ENCODE measurements at regions not wholly inside any gene's neighbourhood (a gene's known extent, or its start where the extent isn't known, plus 50 kb on each side); places are given as distances from the start of the nearest gene placed in this dataset.
"Not testable (repeated sequence)": the region's sequence is repeated elsewhere in the genome, so short reads cannot be mapped to it uniquely, and the experiment has no call there.

DNA sequence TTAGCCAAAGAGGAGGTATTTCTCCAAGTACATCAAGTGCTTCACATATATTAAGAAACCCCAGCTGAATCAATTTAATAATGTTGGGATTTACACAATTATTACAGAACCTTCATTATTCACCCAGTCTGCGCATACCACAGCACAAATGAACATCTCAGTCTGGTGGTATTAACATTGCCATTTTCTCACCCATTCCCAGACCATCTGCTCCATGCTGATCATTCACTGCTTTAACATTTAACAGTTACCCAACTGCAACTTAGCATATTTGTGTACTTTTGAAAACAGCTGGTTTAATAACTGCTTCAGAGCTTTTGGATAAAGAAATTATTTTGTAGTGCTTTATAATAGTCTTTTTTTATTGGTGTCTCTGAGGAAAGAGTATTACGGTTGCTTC is 1072.1 kb downstream of the NXPH1 start:
- H4K5ac ChIP-seq (ENCODE audit: low read length) = no peak overlapping the region
- no peaks in the 10 kb centered on the region for H3K36me3 ChIP-seq (ENCODE audit: control insufficient read depth, insufficient read depth, low read length)
- no CpG with 5 or more reads among the region's 2 CpGs for WGBS (ENCODE audit: extremely low coverage, insufficient coverage, low lambda C conversion rate)
- H3K9ac ChIP-seq (ENCODE audit: low read length) = no peak overlapping the region
- H3K79me1 ChIP-seq (ENCODE audit: low read length) = no peaks in the 10 kb centered on the region
- no peak overlapping the region for H3K4ac ChIP-seq (ENCODE audit: low read depth, low read length)
- H3K4me2 ChIP-seq (ENCODE audit: low read length) = no peak overlapping the region
- no peak overlapping the region for H2AK5ac ChIP-seq (ENCODE audit: low read length)
- H3K27me3 ChIP-seq (ENCODE audit: insufficient read depth, low read length, poor library complexity) = no peaks in the 10 kb centered on the region
- no peak overlapping the region for H2BK15ac ChIP-seq (replicated peaks; ENCODE audit: low read depth)
- H3K79me2 ChIP-seq (ENCODE audit: control insufficient read depth, insufficient read depth, low read length) = no peaks in the 10 kb centered on the region
- H3K27ac ChIP-seq (ENCODE audit: low read depth, low read length) = no peak overlapping the region
- no peak overlapping the region for H2BK5ac ChIP-seq (ENCODE audit: low read length)
- H3K23ac ChIP-seq (ENCODE audit: low read length) = no peak overlapping the region
- no peak for DNase-seq
- H2BK120ac ChIP-seq (ENCODE audit: low read depth, low read length) = no peak overlapping the region
- H3K4me1 ChIP-seq (ENCODE audit: control insufficient read depth, low read depth, low read length) = no peaks in the 10 kb centered on the region
- no peak overlapping the region for H3K56ac ChIP-seq (ENCODE audit: low read length)
- no peak overlapping the region for H3K4me3 ChIP-seq (ENCODE audit: low read length)
- no peak overlapping the region for H3K18ac ChIP-seq (ENCODE audit: low read length)
- H4K8ac ChIP-seq (ENCODE audit: low read depth, low read length) = no peak overlapping the region

DNA sequence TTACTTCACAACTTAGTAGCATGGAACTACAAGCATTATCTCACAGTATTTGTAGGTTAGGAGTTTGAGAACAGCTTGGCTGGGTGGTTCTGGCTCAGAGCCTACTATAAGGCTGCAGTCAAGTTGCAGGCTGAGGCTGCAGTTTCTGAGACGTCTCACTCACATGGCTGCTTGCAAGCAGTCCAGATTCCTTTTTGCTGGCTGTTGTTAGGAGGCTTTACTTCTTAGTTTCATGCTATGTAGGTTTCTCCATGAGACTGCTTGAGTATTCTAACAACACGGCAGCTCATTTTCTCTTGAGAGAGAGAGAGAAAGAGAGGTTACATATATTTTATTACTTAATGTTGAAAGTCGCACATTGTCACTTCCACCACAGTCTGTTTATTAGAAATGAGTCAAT is 1073.9 kb downstream of the NXPH1 start:
- no peaks in the 10 kb centered on the region for H3K79me2 ChIP-seq (ENCODE audit: control insufficient read depth, insufficient read depth, low read length)
- H3K27me3 ChIP-seq (ENCODE audit: insufficient read depth, low read length, poor library complexity) = no peaks in the 10 kb centered on the region
- no peak overlapping the region for H3K23ac ChIP-seq (ENCODE audit: low read length)
- no peaks in the 10 kb centered on the region for H3K79me1 ChIP-seq (ENCODE audit: low read length)
- no CpG with 5 or more reads among the region's 3 CpGs for WGBS (ENCODE audit: extremely low coverage, insufficient coverage, low lambda C conversion rate)
- H3K9ac ChIP-seq (ENCODE audit: low read length) = no peak overlapping the region
- H2BK5ac ChIP-seq (ENCODE audit: low read length) = no peak overlapping the region
- H3K56ac ChIP-seq (ENCODE audit: low read length) = no peak overlapping the region
- no peak overlapping the region for H4K8ac ChIP-seq (ENCODE audit: low read depth, low read length)
- H4K5ac ChIP-seq (ENCODE audit: low read length) = no peak overlapping the region
- H3K27ac ChIP-seq (ENCODE audit: low read depth, low read length) = no peak overlapping the region
- no peak overlapping the region for H2BK120ac ChIP-seq (ENCODE audit: low read depth, low read length)
- no peak overlapping the region for H3K4me2 ChIP-seq (ENCODE audit: low read length)
- H2AK5ac ChIP-seq (ENCODE audit: low read length) = no peak overlapping the region
- no peaks in the 10 kb centered on the region for H3K36me3 ChIP-seq (ENCODE audit: control insufficient read depth, insufficient read depth, low read length)
- H3K4ac ChIP-seq (ENCODE audit: low read depth, low read length) = no peak overlapping the region
- no peak overlapping the region for H3K18ac ChIP-seq (ENCODE audit: low read length)
- H3K4me3 ChIP-seq (ENCODE audit: low read length) = no peak overlapping the region
- H2BK15ac ChIP-seq (replicated peaks; ENCODE audit: low read depth) = no peak overlapping the region
- peak; percentile 11 for DNase-seq
- H3K4me1 ChIP-seq (ENCODE audit: control insufficient read depth, low read depth, low read length) = no peaks in the 10 kb centered on the region

DNA sequence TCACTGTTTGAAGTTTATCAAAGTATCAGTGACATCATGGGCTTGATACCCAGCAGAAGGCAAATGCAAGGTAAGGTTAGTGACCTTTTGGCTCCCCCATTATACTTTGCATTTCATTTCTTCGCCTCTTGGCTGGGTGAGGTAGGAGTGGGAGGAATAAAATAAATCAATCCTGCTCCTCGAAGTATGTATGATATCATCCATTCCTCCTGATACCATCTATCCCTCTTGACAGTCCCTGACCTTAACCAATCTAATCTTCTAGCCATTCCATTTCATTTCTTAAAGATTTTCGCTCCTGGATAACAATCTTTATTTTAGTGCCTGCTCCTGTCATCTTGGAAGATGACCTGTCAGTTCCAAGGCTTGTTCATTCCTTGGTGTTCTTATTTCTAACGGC is 1083.3 kb downstream of the NXPH1 start:
- no CpG with 5 or more reads among the region's 4 CpGs for WGBS (ENCODE audit: extremely low coverage, insufficient coverage, low lambda C conversion rate)

DNA sequence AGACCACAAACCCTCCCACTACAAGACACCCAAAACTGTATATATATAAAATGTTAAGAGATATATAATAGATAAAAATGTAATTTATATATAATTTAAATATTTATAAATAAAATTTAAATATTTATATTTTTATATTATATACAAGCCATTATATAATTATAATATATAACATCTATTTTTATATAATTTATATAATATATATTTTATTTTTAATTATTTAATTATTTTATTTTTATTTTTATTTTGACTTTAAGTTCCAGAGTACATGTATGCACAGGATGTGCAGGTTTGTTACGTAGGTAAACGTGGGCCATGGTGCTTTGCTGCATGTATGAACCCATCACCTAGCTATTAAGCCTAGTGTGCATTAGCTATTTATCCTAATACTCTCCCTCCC is 1090.2 kb downstream of the NXPH1 start:
- no peaks in the 10 kb centered on the region for H3K79me2 ChIP-seq (ENCODE audit: control insufficient read depth, insufficient read depth, low read length)
- H2BK15ac ChIP-seq (replicated peaks; ENCODE audit: low read depth) = no peak overlapping the region
- H4K5ac ChIP-seq (ENCODE audit: low read length) = no peak overlapping the region
- no peak overlapping the region for H3K18ac ChIP-seq (ENCODE audit: low read length)
- DNase-seq = no peak
- no peak overlapping the region for H2AK5ac ChIP-seq (ENCODE audit: low read length)
- no peak overlapping the region for H3K27ac ChIP-seq (ENCODE audit: low read depth, low read length)
- no peak overlapping the region for H2BK120ac ChIP-seq (ENCODE audit: low read depth, low read length)
- H2BK5ac ChIP-seq (ENCODE audit: low read length) = no peak overlapping the region
- H3K9ac ChIP-seq (ENCODE audit: low read length) = no peak overlapping the region
- H3K36me3 ChIP-seq (ENCODE audit: control insufficient read depth, insufficient read depth, low read length) = no peaks in the 10 kb centered on the region
- no peak overlapping the region for H3K4me3 ChIP-seq (ENCODE audit: low read length)
- no peak overlapping the region for H3K56ac ChIP-seq (ENCODE audit: low read length)
- H3K4me1 ChIP-seq (ENCODE audit: control insufficient read depth, low read depth, low read length) = no peaks in the 10 kb centered on the region
- H3K23ac ChIP-seq (ENCODE audit: low read length) = no peak overlapping the region
- no peak overlapping the region for H4K8ac ChIP-seq (ENCODE audit: low read depth, low read length)
- no CpG with 5 or more reads among the region's 2 CpGs for WGBS (ENCODE audit: extremely low coverage, insufficient coverage, low lambda C conversion rate)
- H3K4me2 ChIP-seq (ENCODE audit: low read length) = no peak overlapping the region
- H3K4ac ChIP-seq (ENCODE audit: low read depth, low read length) = no peak overlapping the region
- no peaks in the 10 kb centered on the region for H3K27me3 ChIP-seq (ENCODE audit: insufficient read depth, low read length, poor library complexity)
- no peaks in the 10 kb centered on the region for H3K79me1 ChIP-seq (ENCODE audit: low read length)

More for the DNA sequence above, 1083.3 kb downstream of the NXPH1 start:
- H3K9ac ChIP-seq (ENCODE audit: low read length) = no peak overlapping the region
- H3K27ac ChIP-seq (ENCODE audit: low read depth, low read length) = no peak overlapping the region
- no peak for DNase-seq
- H3K56ac ChIP-seq (ENCODE audit: low read length) = no peak overlapping the region
- no peaks in the 10 kb centered on the region for H3K4me1 ChIP-seq (ENCODE audit: control insufficient read depth, low read depth, low read length)
- H3K79me2 ChIP-seq (ENCODE audit: control insufficient read depth, insufficient read depth, low read length) = no peaks in the 10 kb centered on the region
- no peak overlapping the region for H3K18ac ChIP-seq (ENCODE audit: low read length)
- H3K4ac ChIP-seq (ENCODE audit: low read depth, low read length) = no peak overlapping the region
- H2BK15ac ChIP-seq (replicated peaks; ENCODE audit: low read depth) = no peak overlapping the region
- no peaks in the 10 kb centered on the region for H3K36me3 ChIP-seq (ENCODE audit: control insufficient read depth, insufficient read depth, low read length)
- no peak overlapping the region for H3K4me3 ChIP-seq (ENCODE audit: low read length)
- H3K4me2 ChIP-seq (ENCODE audit: low read length) = no peak overlapping the region
- H4K8ac ChIP-seq (ENCODE audit: low read depth, low read length) = no peak overlapping the region
- no peak overlapping the region for H2AK5ac ChIP-seq (ENCODE audit: low read length)
- no peak overlapping the region for H2BK120ac ChIP-seq (ENCODE audit: low read depth, low read length)
- H4K5ac ChIP-seq (ENCODE audit: low read length) = no peak overlapping the region
- no peak overlapping the region for H2BK5ac ChIP-seq (ENCODE audit: low read length)
- no peaks in the 10 kb centered on the region for H3K27me3 ChIP-seq (ENCODE audit: insufficient read depth, low read length, poor library complexity)
- no peaks in the 10 kb centered on the region for H3K79me1 ChIP-seq (ENCODE audit: low read length)
- no peak overlapping the region for H3K23ac ChIP-seq (ENCODE audit: low read length)

DNA sequence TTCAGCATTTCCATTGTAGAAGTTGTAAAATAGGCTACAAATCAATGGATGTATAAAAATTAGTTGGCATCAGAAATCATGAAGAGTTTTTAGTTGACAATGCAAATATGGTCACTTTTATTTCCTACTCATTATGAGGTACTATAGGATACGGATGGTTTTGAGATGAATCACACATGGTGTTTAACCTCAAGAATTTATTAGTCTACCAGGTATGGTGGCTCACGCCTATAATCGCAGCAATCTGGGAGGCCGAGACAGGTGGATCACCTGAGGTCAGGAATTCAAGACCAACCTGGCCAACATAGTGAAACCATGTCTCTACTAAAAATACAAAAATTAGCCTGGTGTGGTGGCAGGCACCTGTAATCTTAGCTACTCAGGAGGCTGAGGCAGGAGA is 1119.0 kb downstream of the NXPH1 start:
- not testable (repeated sequence) for H2BK120ac ChIP-seq (ENCODE audit: low read depth, low read length); H3K36me3 ChIP-seq (ENCODE audit: control insufficient read depth, insufficient read depth, low read length); H3K79me1 ChIP-seq (ENCODE audit: low read length); H3K4me3 ChIP-seq (ENCODE audit: low read length); H4K5ac ChIP-seq (ENCODE audit: low read length); H3K4me1 ChIP-seq (ENCODE audit: control insufficient read depth, low read depth, low read length); H3K4ac ChIP-seq (ENCODE audit: low read depth, low read length); H3K9ac ChIP-seq (ENCODE audit: low read length); H3K27me3 ChIP-seq (ENCODE audit: insufficient read depth, low read length, poor library complexity); H4K8ac ChIP-seq (ENCODE audit: low read depth, low read length); H2BK5ac ChIP-seq (ENCODE audit: low read length); H3K56ac ChIP-seq (ENCODE audit: low read length); H3K79me2 ChIP-seq (ENCODE audit: control insufficient read depth, insufficient read depth, low read length); H3K27ac ChIP-seq (ENCODE audit: low read depth, low read length); DNase-seq; H3K18ac ChIP-seq (ENCODE audit: low read length); H3K23ac ChIP-seq (ENCODE audit: low read length); H2BK15ac ChIP-seq (replicated peaks; ENCODE audit: low read depth); H3K4me2 ChIP-seq (ENCODE audit: low read length); H2AK5ac ChIP-seq (ENCODE audit: low read length)
- WGBS (ENCODE audit: extremely low coverage, insufficient coverage, low lambda C conversion rate) = no CpG with 5 or more reads among the region's 4 CpGs

DNA sequence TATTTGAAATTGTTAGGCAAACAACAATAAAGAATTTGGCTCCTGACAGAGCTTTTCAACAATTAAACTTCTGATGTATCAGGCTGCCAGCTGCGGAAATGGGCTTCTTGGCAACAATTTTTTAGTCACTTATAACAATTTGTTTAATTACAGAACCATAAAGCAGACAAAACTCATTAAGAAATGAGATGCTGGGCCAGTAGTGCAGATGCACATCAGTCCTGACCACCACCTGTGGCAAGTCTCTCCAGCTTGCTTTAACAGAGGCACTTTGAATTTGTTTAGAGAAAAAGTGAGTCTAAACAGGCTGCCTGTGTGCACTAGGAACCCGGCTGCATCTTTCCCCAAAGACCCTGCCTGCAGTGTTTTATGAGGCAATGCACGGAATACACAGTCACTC is 1124.4 kb downstream of the NXPH1 start:
- Histone ChIP-seq H3K4ac (ENCODE audit: low read depth, low read length) (no peak overlapping the region), H4K5ac (ENCODE audit: low read length) (no peak overlapping the region), H3K23ac (ENCODE audit: low read length) (no peak overlapping the region), H3K4me2 (ENCODE audit: low read length) (no peak overlapping the region), H3K36me3 (ENCODE audit: control insufficient read depth, insufficient read depth, low read length) (no peaks in the 10 kb centered on the region), H4K8ac (ENCODE audit: low read depth, low read length) (no peak overlapping the region), H2BK5ac (ENCODE audit: low read length) (no peak overlapping the region), H3K27me3 (ENCODE audit: insufficient read depth, low read length, poor library complexity) (no peaks in the 10 kb centered on the region), H3K9ac (ENCODE audit: low read length) (no peak overlapping the region), H3K4me3 (ENCODE audit: low read length) (no peak overlapping the region), H3K4me1 (ENCODE audit: control insufficient read depth, low read depth, low read length) (no peaks in the 10 kb centered on the region), H2AK5ac (ENCODE audit: low read length) (no peak overlapping the region), H2BK120ac (ENCODE audit: low read depth, low read length) (no peak overlapping the region), H3K79me2 (ENCODE audit: control insufficient read depth, insufficient read depth, low read length) (no peaks in the 10 kb centered on the region), H3K18ac (ENCODE audit: low read length) (no peak overlapping the region), H3K27ac (ENCODE audit: low read depth, low read length) (no peak overlapping the region), H2BK15ac (replicated peaks; ENCODE audit: low read depth) (no peak overlapping the region), H3K79me1 (ENCODE audit: low read length) (no peaks in the 10 kb centered on the region), H3K56ac (ENCODE audit: low read length) (no peak overlapping the region)
- WGBS (ENCODE audit: extremely low coverage, insufficient coverage, low lambda C conversion rate) = no CpG with 5 or more reads among the region's 3 CpGs
- DNase-seq = no peak
